ENCODE measurements at regions not wholly inside any gene's neighbourhood (a gene's known extent, or its start where the extent isn't known, plus 50 kb on each side); places are given as distances from the start of the nearest gene placed in this dataset.

DNA sequence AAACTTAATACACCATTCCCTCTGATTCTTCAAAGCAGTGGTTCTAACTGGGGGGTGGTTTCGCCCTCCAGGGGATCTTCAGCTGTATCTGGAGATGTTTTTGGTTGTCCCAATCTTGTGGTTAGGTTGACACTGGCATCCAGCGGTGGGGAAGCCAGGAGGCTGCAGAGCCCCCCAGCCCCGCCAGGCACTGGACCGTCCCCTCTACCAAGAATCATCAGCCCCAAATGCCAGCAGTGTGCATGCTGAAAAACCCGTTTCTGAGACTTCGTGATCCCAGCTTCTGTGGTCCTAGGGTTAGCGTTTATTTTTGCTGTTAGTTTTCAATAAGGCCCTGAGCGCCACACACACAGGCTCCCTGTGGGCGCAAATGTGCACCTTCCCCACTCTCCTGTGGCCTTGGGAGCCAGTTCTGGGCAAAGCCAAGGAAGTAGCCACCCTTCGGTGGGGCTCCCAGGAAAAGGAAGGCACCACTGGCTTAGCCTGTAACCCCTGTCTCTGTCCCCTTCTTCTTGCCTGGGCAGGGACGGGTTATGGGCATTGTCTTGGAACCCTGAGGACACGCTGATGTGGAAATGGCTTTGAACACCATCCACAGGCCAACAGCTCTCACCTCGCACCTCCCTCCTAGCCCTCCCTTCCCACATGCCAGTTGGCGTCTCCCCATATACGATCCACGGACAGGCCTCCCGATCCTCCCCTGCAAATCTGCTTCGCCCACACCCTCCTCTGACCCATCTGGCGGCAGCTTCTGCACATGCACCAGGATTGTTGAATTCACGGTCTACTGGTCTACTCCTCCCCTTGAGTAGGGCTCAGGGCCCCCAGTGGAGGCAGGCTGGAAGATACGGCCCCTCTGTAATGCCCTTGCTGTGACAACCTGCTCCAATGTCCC lies 71.4 kb upstream of the CCND1 start:
- Histone ChIP-seq H3K4me3 (ENCODE audit: low read depth, low read length) (no peak overlapping the region), H3K36me3 (ENCODE audit: control insufficient read depth, insufficient read depth, low read length) (no peaks in the 10 kb centered on the region), H3K27ac (ENCODE audit: low read depth, low read length) (no peak overlapping the region), H3K27me3 (ENCODE audit: control insufficient read depth, insufficient read depth, low read length) (no peaks in the 10 kb centered on the region), H3K9me3 (ENCODE audit: control insufficient read depth, insufficient read depth, low read length) (no peaks in the 10 kb centered on the region), H3K4me1 (ENCODE audit: control insufficient read depth, insufficient read depth, low read length) (peaks cover 8% of the 10 kb centered on the region)
- 92% methylated on average over 19 of the region's 21 CpGs for WGBS (ENCODE audit: insufficient coverage)
- DNase-seq (ENCODE audit: low read depth in 4 of 6, low spot score in 6 of 6), result no peak

DNA sequence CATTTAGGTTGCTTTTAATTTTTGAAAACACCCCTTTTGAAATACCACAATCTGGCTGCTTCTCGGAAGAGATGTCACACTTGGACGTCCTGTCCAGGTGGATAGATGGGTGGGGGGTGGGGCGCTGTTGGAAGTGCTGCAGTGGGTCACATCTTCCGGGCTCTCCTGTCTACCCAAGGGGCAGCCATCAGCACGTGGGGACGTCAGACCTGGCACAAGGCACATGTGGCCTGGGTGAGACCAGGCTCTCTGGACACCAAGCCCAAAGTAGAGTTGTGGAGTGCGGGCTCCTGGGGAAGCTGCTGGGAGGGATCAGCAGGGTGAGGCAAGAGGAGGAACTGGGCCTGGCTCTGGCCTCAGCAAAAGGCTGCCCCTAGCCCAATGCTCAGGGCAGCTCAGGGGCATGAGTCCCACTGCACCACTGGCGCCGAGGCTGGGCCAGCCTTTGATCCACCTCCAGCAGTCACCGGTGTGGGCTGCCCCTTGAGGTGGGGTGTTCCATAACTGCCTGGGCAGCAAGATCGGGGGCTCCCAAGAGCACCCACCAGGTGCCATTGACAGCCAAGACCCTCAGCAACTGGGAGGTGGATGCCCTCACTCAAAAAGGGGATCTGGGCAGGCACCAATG lies 68.6 kb upstream of the CCND1 start:
- 94% methylated on average over 10 of the region's 11 CpGs for WGBS (ENCODE audit: insufficient coverage)
- H3K27me3 ChIP-seq (ENCODE audit: control insufficient read depth, insufficient read depth, low read length), result no peaks in the 10 kb centered on the region
- no peak overlapping the region for H3K27ac ChIP-seq (ENCODE audit: low read depth, low read length)
- no peak overlapping the region for H3K4me3 ChIP-seq (ENCODE audit: low read depth, low read length)
- H3K36me3 ChIP-seq (ENCODE audit: control insufficient read depth, insufficient read depth, low read length), result no peaks in the 10 kb centered on the region
- H3K4me1 ChIP-seq (ENCODE audit: control insufficient read depth, insufficient read depth, low read length), result peaks cover 8% of the 10 kb centered on the region
- DNase-seq (ENCODE audit: low read depth in 4 of 6, low spot score in 6 of 6), result no peak
- no peaks in the 10 kb centered on the region for H3K9me3 ChIP-seq (ENCODE audit: control insufficient read depth, insufficient read depth, low read length)

DNA sequence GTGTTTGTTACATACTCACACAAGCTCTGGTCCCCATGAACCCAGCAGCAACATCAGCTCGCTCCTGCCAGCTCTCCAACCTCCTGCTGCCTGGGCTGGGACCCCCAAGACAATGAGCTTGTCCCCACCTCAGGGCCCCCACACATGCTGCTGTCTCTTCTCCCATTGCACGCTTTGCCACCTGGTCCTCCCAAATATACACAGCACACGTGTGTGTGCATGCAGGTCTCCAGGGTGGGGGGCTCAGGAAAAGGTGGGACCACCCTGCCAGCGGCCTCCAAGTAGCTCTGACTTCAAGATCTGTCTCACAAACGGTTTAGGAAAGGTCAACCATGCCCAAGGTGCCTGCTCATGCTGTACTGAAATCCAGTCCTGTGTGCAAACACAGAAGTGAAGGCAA lies 68.1 kb upstream of the CCND1 start:
- 82% methylated on average over 5 of the region's 5 CpGs for WGBS (ENCODE audit: insufficient coverage)
- H3K27me3 ChIP-seq (ENCODE audit: control insufficient read depth, insufficient read depth, low read length), result no peaks in the 10 kb centered on the region
- DNase-seq (ENCODE audit: low read depth in 4 of 6, low spot score in 6 of 6), result no peak
- H3K4me1 ChIP-seq (ENCODE audit: control insufficient read depth, insufficient read depth, low read length), result peaks cover 6% of the 10 kb centered on the region
- no peaks in the 10 kb centered on the region for H3K9me3 ChIP-seq (ENCODE audit: control insufficient read depth, insufficient read depth, low read length)
- no peaks in the 10 kb centered on the region for H3K36me3 ChIP-seq (ENCODE audit: control insufficient read depth, insufficient read depth, low read length)
- no peak overlapping the region for H3K4me3 ChIP-seq (ENCODE audit: low read depth, low read length)
- H3K27ac ChIP-seq (ENCODE audit: low read depth, low read length), result no peak overlapping the region

DNA sequence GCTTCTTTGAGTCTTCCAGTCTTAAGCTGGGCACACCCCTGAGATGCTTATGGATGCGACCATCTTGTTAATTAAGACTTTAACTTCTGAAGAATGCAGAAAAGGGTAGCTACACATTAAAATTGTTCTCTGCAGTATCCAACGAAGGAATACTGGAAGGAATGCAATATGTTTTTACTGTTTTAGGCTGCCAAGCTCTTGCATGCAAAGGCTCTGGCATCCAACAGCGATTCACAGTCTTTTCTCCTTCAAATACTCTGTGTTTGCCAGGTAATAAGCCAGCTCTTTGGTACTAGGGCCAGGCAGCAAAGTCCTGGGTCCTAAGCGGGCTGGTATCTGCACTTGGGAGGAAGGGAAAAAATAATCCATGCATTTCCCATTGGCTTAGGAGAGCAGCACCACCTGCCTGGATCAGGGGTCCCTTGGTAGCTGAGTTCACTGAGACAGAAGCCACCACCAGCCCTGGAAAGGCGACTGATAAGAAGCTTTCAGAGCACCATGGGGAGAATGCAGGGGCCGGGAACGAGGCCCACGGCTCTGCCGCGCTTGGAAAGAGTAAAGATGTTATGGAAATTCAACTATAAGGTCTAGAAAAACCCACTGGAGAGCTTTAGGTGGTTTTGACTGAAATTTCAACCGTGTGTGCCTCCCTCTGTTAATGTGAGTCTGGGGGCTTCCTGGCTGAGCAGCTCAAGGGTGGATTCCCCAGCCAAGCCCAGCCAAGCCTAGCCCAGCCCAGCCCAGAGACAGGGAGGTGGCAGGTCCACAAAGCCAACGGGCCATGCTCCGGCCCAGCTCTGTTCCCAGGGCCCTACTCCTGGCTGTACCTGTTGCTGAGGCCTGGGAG lies 67.0 kb upstream of the CCND1 start:
- peaks cover 2% of the 10 kb centered on the region for H3K4me1 ChIP-seq (ENCODE audit: control insufficient read depth, insufficient read depth, low read length)
- no peaks in the 10 kb centered on the region for H3K36me3 ChIP-seq (ENCODE audit: control insufficient read depth, insufficient read depth, low read length)
- H3K9me3 ChIP-seq (ENCODE audit: control insufficient read depth, insufficient read depth, low read length), result no peaks in the 10 kb centered on the region
- no peaks in the 10 kb centered on the region for H3K27me3 ChIP-seq (ENCODE audit: control insufficient read depth, insufficient read depth, low read length)
- H3K27ac ChIP-seq (ENCODE audit: low read depth, low read length), result no peak overlapping the region
- DNase-seq (ENCODE audit: low read depth in 4 of 6, low spot score in 6 of 6), result peak in 2 of 6 donors; percentile 7 to 59
- no peak overlapping the region for H3K4me3 ChIP-seq (ENCODE audit: low read depth, low read length)
- 93% methylated on average over 10 of the region's 13 CpGs for WGBS (ENCODE audit: insufficient coverage)

DNA sequence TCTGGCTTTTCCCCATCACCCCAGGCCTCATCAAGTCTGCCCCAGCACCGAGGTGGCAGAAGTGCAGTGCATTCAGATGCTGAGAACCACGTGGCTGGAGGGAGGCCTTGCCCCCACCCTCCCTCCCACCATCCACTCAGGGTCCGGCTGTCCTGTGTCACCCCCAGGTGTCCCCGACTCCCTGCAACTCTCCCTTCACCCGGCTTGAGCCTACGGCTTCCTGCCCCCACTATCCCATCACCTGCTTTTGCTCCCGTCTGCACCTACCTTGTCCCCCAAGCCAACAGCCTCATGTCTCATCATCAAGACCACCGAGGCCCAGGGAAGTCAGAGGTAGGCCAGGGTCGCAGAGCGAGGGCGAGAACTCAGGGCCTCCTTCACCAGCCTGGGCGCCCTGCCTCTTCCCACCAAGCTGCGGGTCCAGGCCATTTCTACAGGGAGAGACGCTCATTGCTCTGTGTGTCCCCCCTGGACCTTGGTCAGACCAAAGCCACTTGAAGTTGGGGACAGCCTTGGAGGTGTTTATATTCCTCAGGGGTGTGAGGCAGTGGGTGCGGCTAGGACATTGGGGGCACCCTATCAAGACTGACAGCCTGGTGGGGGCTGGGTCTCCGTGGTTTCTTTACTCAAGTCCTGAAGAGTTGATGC lies 66.2 kb upstream of the CCND1 start:
- Histone ChIP-seq H3K27ac (ENCODE audit: low read depth, low read length) (no peak overlapping the region), H3K4me1 (ENCODE audit: control insufficient read depth, insufficient read depth, low read length) (peaks cover 2% of the 10 kb centered on the region), H3K36me3 (ENCODE audit: control insufficient read depth, insufficient read depth, low read length) (no peaks in the 10 kb centered on the region), H3K27me3 (ENCODE audit: control insufficient read depth, insufficient read depth, low read length) (no peaks in the 10 kb centered on the region), H3K9me3 (ENCODE audit: control insufficient read depth, insufficient read depth, low read length) (no peaks in the 10 kb centered on the region), H3K4me3 (ENCODE audit: low read depth, low read length) (no peak overlapping the region)
- WGBS (ENCODE audit: insufficient coverage), result 89% methylated on average over 14 of the region's 16 CpGs
- no peak for DNase-seq (ENCODE audit: low read depth in 4 of 6, low spot score in 6 of 6)

DNA sequence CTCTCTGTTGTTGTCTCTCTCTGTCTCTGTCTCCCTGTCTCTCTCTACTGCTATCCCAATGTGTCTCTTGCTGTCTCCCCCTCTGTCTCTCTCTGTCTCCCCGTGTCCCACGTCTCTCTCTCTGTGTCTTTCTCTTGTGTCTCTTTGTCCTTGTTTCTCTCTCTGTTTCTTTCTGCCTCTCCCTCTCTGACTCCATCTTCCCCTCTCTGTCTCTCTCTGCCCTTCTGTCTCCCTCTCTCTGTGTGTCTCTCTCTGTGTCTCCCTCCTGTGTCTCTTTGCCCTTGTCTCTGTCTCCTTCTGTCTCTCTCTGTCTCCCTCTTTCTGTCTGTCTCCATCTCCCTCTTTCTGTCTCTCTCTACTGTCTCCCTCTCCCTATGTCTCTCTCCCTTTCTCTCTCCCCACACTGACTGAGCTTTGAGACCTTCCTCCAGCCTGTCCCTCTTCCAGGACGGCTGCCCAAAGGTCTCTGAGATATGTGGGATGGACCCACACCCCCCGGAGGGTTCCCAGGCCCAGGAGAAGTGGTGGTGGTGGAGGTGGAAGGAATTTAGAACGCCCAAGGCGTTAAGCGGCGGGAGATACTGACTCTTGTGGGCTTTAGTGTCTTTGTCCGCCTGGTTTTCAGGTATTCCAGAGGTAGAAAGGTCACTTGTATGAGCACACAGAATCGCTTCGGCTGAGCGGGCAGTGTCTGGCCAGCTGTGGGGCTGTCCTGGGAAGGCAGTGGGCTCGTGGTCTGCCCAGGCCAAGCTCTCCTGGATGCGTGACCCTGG lies 65.5 kb upstream of the CCND1 start:
- H3K27ac ChIP-seq (ENCODE audit: low read depth, low read length), result no peak overlapping the region
- no peaks in the 10 kb centered on the region for H3K36me3 ChIP-seq (ENCODE audit: control insufficient read depth, insufficient read depth, low read length)
- no peaks in the 10 kb centered on the region for H3K27me3 ChIP-seq (ENCODE audit: control insufficient read depth, insufficient read depth, low read length)
- 96% methylated on average over 9 of the region's 14 CpGs for WGBS (ENCODE audit: insufficient coverage)
- no peak overlapping the region for H3K4me3 ChIP-seq (ENCODE audit: low read depth, low read length)
- peaks cover 2% of the 10 kb centered on the region for H3K4me1 ChIP-seq (ENCODE audit: control insufficient read depth, insufficient read depth, low read length)
- no peaks in the 10 kb centered on the region for H3K9me3 ChIP-seq (ENCODE audit: control insufficient read depth, insufficient read depth, low read length)
- DNase-seq (ENCODE audit: low read depth in 4 of 6, low spot score in 6 of 6), result no peak

DNA sequence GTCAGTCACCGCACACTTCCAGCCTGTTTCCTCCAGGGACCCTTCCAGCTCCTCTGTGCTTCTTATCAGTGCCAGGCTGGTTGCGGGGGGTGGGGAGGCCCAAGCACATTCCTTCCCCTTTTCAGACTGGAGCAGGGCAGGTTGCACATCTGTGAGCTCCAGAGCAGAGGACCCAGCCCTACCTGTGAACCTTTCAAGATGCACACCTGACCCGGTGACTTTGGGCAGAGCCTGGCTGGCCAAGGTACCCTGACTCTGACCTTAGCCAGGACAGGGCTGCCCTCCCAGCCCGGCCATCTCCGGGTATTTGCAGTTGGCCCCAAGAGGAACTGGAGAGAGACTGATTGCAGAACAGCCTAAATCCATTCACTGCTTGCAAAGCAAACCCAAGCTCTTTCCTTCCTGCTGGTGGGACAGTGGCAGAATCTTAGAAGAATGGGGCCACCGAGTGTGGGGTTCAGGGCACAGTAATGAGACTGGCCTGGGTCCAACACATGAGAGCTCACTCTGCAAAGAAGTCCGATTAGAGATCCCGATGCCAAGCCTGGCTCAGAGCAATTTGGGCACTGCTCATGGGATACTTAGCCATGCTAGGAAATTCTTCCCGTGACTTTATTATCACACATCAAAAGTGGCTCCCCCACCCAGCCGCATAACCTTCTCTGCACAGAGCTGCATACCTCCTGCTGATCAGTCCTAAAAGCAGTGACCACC lies 64.7 kb upstream of the CCND1 start:
- Histone ChIP-seq H3K27ac (ENCODE audit: low read depth, low read length) (no peak overlapping the region), H3K27me3 (ENCODE audit: control insufficient read depth, insufficient read depth, low read length) (no peaks in the 10 kb centered on the region), H3K4me1 (ENCODE audit: control insufficient read depth, insufficient read depth, low read length) (peaks cover 2% of the 10 kb centered on the region), H3K9me3 (ENCODE audit: control insufficient read depth, insufficient read depth, low read length) (no peaks in the 10 kb centered on the region), H3K36me3 (ENCODE audit: control insufficient read depth, insufficient read depth, low read length) (no peaks in the 10 kb centered on the region), H3K4me3 (ENCODE audit: low read depth, low read length) (no peak overlapping the region)
- WGBS (ENCODE audit: insufficient coverage), result 72% methylated on average over 9 of the region's 10 CpGs
- DNase-seq (ENCODE audit: low read depth in 4 of 6, low spot score in 6 of 6), result no peak

DNA sequence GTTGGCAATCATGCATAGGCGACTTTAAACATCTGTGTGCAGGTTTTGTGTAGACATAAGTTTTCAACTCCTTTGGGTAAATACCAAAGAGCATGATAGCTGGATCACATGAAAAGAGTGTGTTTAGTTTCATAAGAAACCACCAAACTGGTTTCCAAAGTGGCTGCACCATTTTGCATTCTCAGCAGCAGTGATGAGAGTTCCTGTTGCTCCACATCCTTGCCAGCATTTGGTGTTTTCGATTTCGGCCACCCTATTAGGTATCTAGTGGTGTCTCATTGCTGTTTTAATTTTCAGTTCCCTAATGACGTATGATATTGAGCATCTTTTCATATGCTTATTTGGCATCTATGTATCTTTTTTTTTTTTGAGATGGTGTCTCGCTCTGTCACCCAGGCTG lies 62.8 kb upstream of the CCND1 start:
- H3K27ac ChIP-seq (ENCODE audit: low read depth, low read length), result no peak overlapping the region
- H3K27me3 ChIP-seq (ENCODE audit: control insufficient read depth, insufficient read depth, low read length), result no peaks in the 10 kb centered on the region
- no peak for DNase-seq (ENCODE audit: low read depth in 4 of 6, low spot score in 6 of 6)
- H3K4me3 ChIP-seq (ENCODE audit: low read depth, low read length), result no peak overlapping the region
- no peaks in the 10 kb centered on the region for H3K9me3 ChIP-seq (ENCODE audit: control insufficient read depth, insufficient read depth, low read length)
- H3K4me1 ChIP-seq (ENCODE audit: control insufficient read depth, insufficient read depth, low read length), result peaks cover 2% of the 10 kb centered on the region
- H3K36me3 ChIP-seq (ENCODE audit: control insufficient read depth, insufficient read depth, low read length), result no peaks in the 10 kb centered on the region
- no CpG with 5 or more reads among the region's 5 CpGs for WGBS (ENCODE audit: insufficient coverage)
